Loucy (cell line): ENCODE measurements at regions not wholly inside any gene's neighbourhood (a gene's known extent, or its start where the extent isn't known, plus 50 kb on each side); places are given as distances from the start of the nearest gene placed in this dataset.

Experiments
- H2AFZ ChIP-seq: fragments of 200-600 bp; sonication (generic); 2 replicates; pipeline ENCODE4 v1.6.0; 2016; ENCODE audit warnings: antibody characterized with exemption, mild to moderate bottlenecking, low read length, moderate library complexity
- H3F3A ChIP-seq: fragments of 200-600 bp; 2 replicates; pipeline ENCODE4 v1.6.0; 2016; ENCODE audit warnings: antibody characterized with exemption, low read depth, mild to moderate bottlenecking
- H3K27me3 ChIP-seq: fragments of 200-600 bp; sonication (generic); 2 replicates; pipeline ENCODE4 v1.6.1; 2014; ENCODE audit warnings: low read length, mild to moderate bottlenecking; ENCODE audit not compliant: insufficient read depth, poor library complexity, severe bottlenecking
- H3K36me3 ChIP-seq: fragments of 200-600 bp; sonication (generic); 2 replicates; pipeline ENCODE4 v1.6.1; 2016; ENCODE audit warnings: low read length; ENCODE audit not compliant: insufficient read depth
- H3K4me1 ChIP-seq: fragments of 200-600 bp; sonication (generic); 2 replicates; pipeline ENCODE4 v1.5.1; 2014; ENCODE audit warnings: low read length, mild to moderate bottlenecking; ENCODE audit not compliant: insufficient read depth, poor library complexity, severe bottlenecking
- H3K4me2 ChIP-seq: fragments of 200-600 bp; sonication (generic); 2 replicates; pipeline ENCODE4 v1.6.0; 2014; ENCODE audit warnings: antibody characterized with exemption, low read length, low read depth, mild to moderate bottlenecking; ENCODE audit not compliant: poor library complexity, severe bottlenecking
- H3K4me3 ChIP-seq: fragments of 200-600 bp; sonication (generic); 2 replicates; pipeline ENCODE4 v1.5.1; 2014; ENCODE audit warnings: low read length, mild to moderate bottlenecking, mixed read lengths; ENCODE audit not compliant: poor library complexity, severe bottlenecking
- H3K79me2 ChIP-seq: fragments of 200-600 bp; sonication (generic); 2 replicates; pipeline ENCODE4 v1.6.1; 2014; ENCODE audit warnings: low read length; ENCODE audit not compliant: insufficient read depth
- H3K9ac ChIP-seq: fragments of 200-600 bp; sonication (generic); 2 replicates; pipeline ENCODE4 v1.6.0; 2014; ENCODE audit warnings: mild to moderate bottlenecking, low read depth, low read length, moderate library complexity; ENCODE audit not compliant: poor library complexity, severe bottlenecking
- H3K9me2 ChIP-seq: fragments of 200-600 bp; sonication (generic); replicated peaks from 2 replicates; pipeline ENCODE4 v1.6.1; 2016; ENCODE audit warnings: low read depth, low read length, mixed read lengths
- H3K9me3 ChIP-seq: fragments of 200-600 bp; sonication (generic); 2 replicates; pipeline ENCODE4 v1.6.1; 2014; ENCODE audit warnings: mild to moderate bottlenecking, antibody characterized with exemption, low read length, low read depth; ENCODE audit not compliant: insufficient read depth
- H4K20me1 ChIP-seq: fragments of 200-600 bp; sonication (generic); 2 replicates; pipeline ENCODE4 v1.6.0; 2014; ENCODE audit warnings: antibody characterized with exemption, low read length, mild to moderate bottlenecking; ENCODE audit not compliant: insufficient read depth, poor library complexity, severe bottlenecking
- EZH2phosphoT487 ChIP-seq: fragments of 200-600 bp; IDR thresholded peaks from 2 replicates; pipeline ENCODE4 v1.6.1; 2018; ENCODE audit warnings: antibody characterized with exemption, mild to moderate bottlenecking, moderate library complexity, borderline replicate concordance
- TF ChIP-seq, protein P1 (sequence below): fragments of 200-600 bp; sonication (generic); conservative IDR thresholded peaks from 2 replicates; pipeline ENCODE4 v1.5.1; 2014; ENCODE audit warnings: mild to moderate bottlenecking, antibody characterized with exemption, low read length

DNA sequence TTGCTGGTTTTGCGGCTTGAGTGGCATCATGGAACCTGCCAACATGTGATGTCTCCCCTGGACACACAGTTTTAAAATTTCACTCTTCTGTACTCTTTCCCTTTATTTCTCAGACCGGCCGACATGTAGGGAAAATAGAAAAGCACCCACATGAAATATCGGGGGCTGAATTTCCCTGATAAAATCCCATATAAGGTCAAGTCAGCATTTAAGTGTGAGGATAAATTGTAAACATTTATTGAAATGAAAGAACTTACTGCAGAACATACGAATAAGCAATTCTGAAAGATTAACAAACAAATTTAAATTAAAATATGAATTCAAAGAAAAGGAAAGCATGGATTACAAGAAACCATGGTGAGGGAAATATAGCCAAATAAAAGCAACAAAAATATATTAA, 345.5 kb downstream of the EPHA7 start:
- Histone ChIP-seq H4K20me1 (no peaks in the 10 kb centered on the region), H3F3A (no peaks in the 10 kb centered on the region), H3K27me3 (no peaks in the 10 kb centered on the region), H3K4me3 (no peak overlapping the region), H3K79me2 (no peaks in the 10 kb centered on the region), H3K4me2 (no peak overlapping the region), H2AFZ (no peak overlapping the region), H3K9me2 (no peaks in the 10 kb centered on the region), H3K9me3 (no peaks in the 10 kb centered on the region), H3K9ac (no peak overlapping the region), H3K36me3 (no peaks in the 10 kb centered on the region), H3K4me1 (no peaks in the 10 kb centered on the region)
- TF ChIP-seq, protein P1, sequence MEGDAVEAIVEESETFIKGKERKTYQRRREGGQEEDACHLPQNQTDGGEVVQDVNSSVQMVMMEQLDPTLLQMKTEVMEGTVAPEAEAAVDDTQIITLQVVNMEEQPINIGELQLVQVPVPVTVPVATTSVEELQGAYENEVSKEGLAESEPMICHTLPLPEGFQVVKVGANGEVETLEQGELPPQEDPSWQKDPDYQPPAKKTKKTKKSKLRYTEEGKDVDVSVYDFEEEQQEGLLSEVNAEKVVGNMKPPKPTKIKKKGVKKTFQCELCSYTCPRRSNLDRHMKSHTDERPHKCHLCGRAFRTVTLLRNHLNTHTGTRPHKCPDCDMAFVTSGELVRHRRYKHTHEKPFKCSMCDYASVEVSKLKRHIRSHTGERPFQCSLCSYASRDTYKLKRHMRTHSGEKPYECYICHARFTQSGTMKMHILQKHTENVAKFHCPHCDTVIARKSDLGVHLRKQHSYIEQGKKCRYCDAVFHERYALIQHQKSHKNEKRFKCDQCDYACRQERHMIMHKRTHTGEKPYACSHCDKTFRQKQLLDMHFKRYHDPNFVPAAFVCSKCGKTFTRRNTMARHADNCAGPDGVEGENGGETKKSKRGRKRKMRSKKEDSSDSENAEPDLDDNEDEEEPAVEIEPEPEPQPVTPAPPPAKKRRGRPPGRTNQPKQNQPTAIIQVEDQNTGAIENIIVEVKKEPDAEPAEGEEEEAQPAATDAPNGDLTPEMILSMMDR = no peak
- TF ChIP-seq EZH2phosphoT487 = no peak

GRCh38 chr6:93069856-93070255, 349.5 kb downstream of the EPHA7 start:
- no peaks in the 10 kb centered on the region for H3K36me3 ChIP-seq
- no peaks in the 10 kb centered on the region for H3K9me2 ChIP-seq
- no peaks in the 10 kb centered on the region for H3K27me3 ChIP-seq
- no peaks in the 10 kb centered on the region for H3F3A ChIP-seq
- H3K9ac ChIP-seq = no peak overlapping the region
- H2AFZ ChIP-seq = no peak overlapping the region
- no peaks in the 10 kb centered on the region for H3K4me1 ChIP-seq
- TF ChIP-seq, protein P1 = no peak
- TF ChIP-seq EZH2phosphoT487 = no peak
- H3K4me3 ChIP-seq = no peak overlapping the region
- H3K4me2 ChIP-seq = no peak overlapping the region
- H4K20me1 ChIP-seq = no peaks in the 10 kb centered on the region
- H3K79me2 ChIP-seq = no peaks in the 10 kb centered on the region
- H3K9me3 ChIP-seq = no peaks in the 10 kb centered on the region

DNA sequence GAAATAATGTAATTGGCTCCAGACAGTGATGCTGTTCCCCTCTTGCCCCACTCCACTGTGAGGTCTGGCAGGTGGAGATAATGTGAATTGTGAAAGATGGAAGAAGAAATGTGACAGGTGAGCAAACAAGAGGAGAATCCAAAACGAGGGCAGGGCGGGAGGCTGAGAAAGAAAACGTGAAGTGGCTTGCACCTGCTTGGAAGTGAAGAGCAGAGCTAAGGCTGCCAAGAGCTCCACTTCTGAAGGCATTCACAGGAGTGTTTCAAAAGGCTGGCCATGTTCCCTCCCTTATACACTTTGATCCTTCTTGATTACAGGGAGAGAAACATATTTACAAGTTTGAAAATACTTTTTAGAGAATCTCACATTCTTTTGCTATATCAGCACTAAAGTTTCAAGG, 359.4 kb downstream of the EPHA7 start:
- Histone ChIP-seq H3K4me2 (no peak overlapping the region), H3K9me2 (no peaks in the 10 kb centered on the region), H2AFZ (no peak overlapping the region), H4K20me1 (no peaks in the 10 kb centered on the region), H3K27me3 (no peaks in the 10 kb centered on the region), H3K36me3 (no peaks in the 10 kb centered on the region), H3F3A (no peaks in the 10 kb centered on the region), H3K9ac (no peak overlapping the region), H3K4me3 (no peak overlapping the region), H3K79me2 (no peaks in the 10 kb centered on the region), H3K4me1 (no peaks in the 10 kb centered on the region), H3K9me3 (no peaks in the 10 kb centered on the region)
- TF ChIP-seq, protein P1 = no peak
- no peak for TF ChIP-seq EZH2phosphoT487
